ENCODE measurements at regions not wholly inside any gene's neighbourhood (a gene's known extent, or its start where the extent isn't known, plus 50 kb on each side); places are given as distances from the start of the nearest gene placed in this dataset.
"Not testable (repeated sequence)": the region's sequence is repeated elsewhere in the genome, so short reads cannot be mapped to it uniquely, and the experiment has no call there.

DNA sequence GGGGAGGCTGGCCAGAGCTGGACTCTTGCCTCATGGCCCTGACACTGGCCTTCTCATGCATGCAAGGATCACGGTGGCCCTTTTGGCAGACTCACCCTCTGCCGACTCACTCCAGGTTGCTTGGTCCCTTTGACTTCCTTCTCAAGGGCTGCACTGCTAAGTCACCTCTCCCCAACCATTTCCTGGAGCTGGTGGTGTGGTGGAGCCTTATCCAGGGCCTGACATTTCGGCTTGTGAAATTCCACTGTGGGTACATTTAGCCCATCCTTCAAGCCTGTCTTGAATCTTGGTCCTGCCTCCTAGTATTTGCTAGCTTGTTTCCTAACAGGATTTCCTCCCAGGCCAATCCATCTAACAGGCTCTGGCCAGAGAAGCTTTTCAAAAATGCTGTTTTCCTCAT is 52.6 kb upstream of the JUN start:
- DNase-seq (ENCODE audit: extremely low read depth, low read depth, low spot score), result no peak

DNA sequence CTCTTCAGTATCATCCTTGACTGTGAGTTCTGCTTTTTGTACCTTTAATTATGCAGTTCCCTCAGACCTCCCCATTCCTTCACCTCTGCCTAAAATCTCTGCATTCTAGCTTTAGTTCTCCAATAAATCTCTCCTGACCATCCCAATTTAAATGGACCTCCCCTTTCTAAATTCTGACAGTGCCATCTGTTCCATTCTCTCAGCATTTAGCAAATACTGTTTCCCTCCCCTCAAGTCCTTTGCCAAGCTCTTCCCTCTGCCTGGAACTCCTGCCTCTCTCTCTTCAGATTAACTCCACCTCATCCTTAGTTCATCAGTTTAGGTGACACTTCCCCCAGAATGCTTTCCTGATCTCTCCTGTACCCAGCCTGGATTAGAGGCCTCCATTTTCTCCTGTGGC is 54.0 kb upstream of the JUN start:
- DNase-seq (ENCODE audit: extremely low read depth, low read depth, low spot score), result no peak

DNA sequence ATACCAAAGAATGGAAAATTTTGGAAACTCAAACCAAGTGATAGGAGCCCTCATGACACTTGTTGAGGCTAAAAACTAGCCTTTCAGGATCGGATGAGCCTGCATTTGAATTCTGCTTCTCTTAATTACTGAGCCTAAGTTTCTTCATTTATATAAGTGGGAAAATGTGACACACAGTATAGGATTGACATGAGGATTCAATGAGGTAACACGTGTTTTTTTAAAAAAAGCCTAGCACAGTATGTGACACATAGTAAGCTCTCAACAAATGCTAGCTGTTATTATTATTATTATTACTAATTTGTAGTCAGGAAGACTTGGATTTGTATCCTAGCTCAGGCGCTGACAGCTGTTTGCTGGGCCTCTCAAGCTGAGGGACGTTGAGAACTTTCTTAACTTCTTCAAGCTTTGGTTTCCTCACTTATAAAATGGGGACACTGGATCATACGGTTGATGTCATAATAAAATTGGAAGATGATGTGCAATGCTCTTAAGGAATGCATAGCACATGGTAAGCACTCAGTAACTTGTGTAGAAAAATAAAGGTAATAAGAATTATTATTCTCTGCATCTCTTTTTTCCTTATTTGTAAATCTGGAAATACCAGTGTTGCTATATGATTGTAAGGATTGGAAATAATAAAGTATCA is 55.4 kb upstream of the JUN start:
- no peak for DNase-seq (ENCODE audit: extremely low read depth, low read depth, low spot score)

DNA sequence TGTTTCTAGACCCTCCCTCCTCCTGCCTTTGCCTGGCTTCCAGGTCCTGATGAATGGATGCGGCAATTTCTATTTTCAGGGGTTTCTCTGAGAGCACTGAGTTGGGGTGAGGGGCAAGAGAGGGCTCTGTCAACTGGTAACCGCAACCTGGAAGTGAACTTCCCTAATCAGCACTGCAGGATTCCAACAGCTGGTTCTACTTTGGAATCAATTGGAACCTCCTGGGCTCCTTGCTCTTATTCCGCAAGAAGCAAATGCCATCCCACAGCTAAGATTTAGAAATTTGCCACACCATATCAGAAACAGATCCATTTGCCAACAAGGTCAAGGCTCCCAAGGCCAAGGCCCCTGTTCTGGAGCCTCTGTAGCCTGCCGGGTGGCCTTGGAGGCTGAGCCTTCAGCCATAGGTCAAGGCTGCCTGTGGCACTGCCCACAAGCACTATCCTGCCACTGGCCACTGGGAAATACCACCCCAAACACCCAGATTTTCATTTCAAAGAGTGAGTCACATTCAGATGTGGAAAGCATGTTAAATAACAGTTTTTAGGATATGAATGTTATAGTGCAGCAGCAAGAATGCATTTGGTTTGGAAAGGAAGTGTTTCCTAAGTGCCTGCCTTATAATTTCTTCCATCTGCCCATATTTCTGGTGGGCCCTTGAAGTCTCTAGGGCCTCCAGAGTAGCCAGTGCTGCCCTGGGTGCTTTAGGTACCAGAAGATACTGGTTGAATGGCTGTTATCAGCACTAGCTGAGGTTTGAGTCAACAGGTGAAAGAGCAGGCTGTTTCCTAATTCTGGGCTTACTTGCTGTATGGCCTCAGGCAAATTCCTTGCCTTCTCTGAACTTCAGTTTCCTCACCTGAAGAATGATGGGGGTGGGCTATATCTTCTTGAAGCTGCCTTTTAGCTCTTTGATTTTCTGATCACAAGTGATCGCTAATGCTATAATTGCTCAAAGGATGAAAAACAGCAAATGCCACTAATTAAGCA is 56.3 kb upstream of the JUN start:
- no peak for DNase-seq (ENCODE audit: extremely low read depth, low read depth, low spot score)

DNA sequence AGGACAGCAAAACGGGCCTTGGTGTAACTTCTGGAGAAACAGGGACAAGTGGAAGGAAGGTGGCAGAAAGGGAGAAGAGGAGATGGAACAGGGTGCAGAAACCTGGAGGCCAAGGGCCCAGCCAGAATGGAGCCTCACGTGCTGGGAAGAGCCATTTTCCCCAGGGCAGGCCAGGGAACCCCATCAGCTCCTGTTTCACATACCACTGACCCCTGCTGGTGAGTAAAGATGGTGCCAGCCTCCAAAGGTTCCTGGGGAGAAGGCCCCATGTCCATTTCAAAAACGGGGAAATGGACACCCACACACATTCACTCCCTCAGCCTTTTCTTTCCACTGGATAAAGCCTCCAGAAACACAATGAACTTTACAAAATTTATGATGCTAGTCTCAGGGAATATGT is 57.6 kb upstream of the JUN start:
- no peak for DNase-seq (ENCODE audit: extremely low read depth, low read depth, low spot score)

DNA sequence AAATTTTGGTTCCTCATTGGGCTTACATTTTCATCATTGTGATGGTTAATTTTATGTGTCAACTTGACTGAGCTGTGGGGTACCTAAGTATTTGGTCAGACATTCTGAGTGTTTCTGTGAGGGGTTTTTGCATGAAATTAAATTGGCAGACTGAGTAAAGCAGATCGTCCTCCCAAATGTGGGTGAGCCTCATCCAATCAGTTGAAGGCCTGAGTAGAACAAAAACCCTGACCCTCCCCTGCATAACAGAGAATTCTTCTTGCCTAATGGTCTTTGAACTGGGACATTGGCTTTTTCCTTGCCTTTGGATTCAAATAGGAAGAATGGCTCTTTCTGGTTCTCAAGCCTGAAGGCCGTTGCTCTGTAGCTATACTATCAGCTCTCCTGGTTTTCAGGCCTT is 59.1 kb upstream of the JUN start:
- no peak for DNase-seq (ENCODE audit: extremely low read depth, low read depth, low spot score)

DNA sequence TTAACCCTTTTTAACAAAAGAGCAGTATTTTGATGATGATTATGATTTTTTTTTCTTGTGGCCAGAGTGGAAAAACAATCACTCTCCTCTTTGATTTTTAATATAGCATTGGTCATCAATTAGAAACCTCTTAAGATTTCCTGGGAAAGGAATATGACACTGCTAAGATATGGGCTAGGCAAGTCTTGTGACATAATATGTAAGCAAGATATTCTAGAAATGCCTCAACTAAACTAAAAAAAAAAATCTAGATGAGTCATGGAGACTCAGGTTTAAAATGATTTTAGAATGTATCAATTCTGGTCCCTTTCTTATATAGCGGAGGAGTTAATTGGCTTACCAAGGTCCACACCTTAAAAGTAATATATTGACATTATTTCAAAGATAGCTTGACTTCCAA is 60.3 kb upstream of the JUN start:
- DNase-seq (ENCODE audit: extremely low read depth, low read depth, low spot score), result no peak

DNA sequence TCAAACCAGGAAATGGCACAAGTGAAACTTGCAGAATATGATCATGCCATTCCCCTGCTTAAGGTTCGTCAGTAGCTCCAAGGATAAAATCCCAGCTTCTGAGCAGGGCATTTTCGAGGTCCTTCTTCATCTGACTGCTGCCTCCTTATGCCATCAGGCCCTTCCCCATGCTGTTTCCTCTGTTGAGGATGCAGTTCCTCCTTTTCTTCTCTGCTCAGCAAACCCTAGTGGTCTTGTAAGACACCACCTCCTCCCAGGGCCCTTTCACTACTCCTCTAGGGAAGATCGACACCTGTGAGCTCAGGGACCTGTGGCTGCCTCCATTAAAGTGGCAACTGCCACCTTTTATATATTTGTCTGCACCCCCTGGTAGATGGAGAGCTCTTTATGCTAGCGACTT is 62.1 kb upstream of the JUN start:
- no peak for DNase-seq (ENCODE audit: extremely low read depth, low read depth, low spot score)

DNA sequence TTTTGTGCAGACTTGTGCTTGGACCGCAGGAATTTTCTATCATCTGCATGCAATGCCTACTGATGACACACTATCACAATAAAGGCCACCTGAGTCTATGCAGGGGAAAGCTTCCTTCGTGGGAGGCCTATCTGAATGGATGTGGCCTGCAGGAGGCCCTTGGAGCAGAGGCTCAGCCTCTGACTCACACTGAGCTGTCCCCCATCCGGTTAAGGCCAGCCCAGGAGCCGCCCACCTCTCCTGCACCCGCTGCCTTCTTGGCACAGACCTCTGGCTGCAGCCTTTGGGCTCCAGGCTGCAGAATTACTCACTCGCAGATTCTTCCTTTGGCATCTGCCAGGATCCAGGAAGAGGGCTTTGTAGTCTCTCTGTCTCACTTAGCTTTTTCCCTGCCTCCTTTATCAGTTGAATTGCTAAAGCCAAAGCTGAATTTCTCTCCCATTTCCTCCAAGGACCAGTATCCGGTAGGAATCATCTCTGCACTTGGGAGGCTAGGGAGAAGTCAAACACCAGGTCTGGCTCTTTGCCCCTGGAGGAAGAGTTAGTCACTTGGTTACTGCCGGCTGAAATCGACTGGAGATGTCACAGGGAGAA is 65.1 kb upstream of the JUN start:
- DNase-seq (ENCODE audit: extremely low read depth, low read depth, low spot score), result peak; percentile 95

DNA sequence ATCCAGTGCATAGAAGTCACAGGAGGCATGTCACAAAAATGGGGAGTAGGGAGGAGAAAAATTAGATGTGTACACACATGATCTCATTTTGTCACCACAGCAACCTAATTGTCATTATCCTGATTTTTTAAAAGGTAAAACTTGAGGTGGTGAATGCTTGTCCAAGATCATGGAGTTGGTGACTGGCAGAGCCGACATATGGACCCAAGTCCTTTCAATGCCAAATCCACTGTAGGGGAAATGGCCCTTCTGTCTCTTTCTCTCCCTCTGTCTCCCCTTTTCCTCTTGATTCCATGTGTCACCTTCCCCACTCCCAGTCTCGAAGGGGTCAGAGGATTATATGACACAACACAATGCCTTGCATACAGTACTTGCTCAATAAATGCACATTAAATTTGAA is 65.7 kb upstream of the JUN start:
- no peak for DNase-seq (ENCODE audit: extremely low read depth, low read depth, low spot score)

DNA sequence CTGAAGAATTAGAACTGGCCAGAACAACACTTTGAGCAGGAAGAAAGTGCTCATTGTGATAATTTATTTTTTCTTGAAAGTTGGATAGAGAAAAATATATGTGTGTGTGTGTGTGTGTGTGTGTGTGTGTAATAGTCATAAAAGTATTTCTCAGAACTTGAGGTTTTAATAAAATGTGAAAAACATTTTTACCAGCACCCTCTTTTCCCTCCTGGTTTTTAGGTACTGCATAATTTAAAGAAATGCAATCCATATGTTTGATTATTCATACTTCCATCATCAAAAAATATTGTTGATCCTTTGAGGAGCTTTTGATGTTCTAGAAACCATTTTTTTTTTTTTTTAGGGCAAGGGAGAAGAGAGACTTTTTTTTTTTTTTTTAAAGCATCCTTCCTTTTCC is 66.8 kb upstream of the JUN start:
- DNase-seq (ENCODE audit: extremely low read depth, low read depth, low spot score), result no peak

DNA sequence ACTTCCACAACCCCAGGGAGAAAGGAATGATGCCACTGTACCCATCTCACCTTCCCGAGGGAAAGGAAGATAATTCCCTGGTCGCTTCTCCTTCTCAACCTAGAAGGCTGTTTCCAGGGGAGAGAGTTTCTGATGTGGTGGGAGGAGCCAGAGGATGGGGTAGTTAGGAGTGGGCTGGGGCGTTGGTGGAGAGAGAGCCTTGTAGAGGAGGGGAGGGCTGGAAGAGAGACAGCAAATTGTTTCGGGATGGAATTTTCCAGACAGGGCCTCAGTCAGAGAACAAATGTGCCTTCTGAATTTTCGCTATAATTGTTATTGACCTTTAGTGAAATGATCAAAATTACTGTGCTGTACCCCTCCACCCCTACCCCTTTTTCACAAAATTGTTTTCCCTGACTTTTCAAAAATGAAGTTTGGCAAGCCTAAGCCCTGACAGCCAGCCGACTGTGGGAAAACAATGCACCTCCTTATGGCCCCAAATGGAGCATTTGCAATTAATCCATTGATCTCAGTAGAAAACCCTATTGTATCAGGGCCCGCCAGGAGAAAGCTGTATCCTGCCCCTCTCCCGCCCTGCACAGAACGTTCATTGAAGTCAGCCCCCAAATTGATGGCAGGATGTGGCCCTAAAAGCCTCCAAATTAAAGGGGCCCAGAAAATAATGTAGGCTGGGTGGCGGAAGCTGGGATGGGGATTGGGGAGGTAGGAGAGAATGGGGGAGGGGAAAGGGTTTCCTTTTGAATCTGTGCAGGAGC is 69.1 kb upstream of the JUN start:
- no peak for DNase-seq (ENCODE audit: extremely low read depth, low read depth, low spot score)

DNA sequence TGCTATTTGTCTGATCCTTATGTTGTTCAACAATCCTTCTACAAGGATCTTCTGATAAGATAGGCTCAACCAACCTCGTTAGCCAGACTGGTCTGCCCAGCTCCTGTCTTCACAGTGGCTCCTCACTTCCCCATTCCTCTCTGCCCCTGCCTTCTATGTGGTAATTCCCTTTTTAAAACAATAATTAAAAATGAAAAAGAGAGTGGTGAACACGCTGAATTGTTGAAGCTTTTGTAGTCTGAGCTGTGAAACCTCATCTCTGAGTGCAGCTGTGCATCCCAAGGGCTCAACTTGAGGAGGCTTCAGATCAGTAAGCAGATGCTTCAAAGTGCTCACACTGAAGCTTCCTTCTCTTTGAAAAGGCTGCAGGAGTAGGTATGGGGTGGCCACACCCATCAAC is 70.7 kb upstream of the JUN start:
- DNase-seq (ENCODE audit: extremely low read depth, low read depth, low spot score), result no peak

DNA sequence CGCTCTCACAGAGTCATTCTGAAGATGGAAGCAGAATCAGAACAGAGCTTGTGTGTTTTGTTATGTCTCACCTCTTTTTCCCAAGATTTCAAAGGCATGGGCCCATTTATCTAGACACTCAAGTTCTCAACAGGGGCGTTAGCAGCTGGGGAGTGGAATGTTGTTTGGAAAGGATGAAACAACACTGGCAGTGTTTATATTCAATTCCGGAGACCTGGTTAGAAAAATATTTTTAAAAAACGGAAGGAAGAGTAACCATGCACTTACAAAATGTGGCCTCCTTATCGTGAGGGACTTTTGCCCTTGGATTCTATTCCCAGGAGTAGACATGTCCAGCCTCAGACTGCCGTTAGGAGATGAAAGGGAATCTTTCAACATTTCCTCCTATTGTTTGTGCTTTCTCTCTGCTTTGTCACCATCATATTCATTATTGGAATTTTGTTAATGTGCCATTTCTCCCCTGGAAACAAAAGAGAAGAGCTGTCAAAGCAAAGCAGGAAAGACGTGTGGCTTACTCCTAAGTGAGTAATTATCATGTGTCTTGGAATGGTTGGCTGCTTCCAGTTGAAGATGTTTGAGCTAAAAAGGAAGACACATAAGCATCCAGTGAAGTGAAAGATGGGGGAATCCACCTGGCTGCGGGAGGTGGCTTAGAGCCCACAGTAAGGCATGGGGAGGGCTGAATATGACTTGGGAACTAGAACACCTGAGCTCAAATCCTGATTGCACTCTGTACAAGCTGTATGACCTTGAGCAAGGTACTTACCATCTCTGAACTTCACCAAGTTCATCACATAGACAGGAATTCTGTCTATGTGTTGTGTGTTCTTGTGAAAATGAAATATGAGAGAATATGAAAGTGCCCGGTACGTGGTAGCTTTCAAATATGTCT is 71.7 kb upstream of the JUN start:
- peak; percentile 94 for DNase-seq (ENCODE audit: extremely low read depth, low read depth, low spot score)

DNA sequence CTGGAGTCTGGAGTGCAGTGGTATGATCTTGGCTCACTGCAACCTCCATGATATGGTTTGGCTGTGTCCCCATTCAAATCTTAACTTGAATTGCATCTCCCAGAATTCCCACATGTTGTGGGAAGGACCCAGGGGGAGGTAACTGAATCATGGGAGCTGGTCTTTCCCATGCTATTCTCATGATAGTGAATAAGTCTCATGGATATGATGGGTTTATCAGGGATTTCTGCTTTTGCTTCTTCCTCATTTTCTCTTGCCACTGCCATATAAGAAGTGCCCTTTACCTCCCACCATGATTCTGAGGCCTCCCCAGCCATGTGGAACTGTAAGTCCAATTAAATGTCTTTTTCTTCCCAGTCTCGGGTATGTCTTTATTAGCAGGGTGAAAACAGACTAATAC is 72.4 kb upstream of the JUN start:
- DNase-seq (ENCODE audit: extremely low read depth, low read depth, low spot score), result not testable (repeated sequence)

DNA sequence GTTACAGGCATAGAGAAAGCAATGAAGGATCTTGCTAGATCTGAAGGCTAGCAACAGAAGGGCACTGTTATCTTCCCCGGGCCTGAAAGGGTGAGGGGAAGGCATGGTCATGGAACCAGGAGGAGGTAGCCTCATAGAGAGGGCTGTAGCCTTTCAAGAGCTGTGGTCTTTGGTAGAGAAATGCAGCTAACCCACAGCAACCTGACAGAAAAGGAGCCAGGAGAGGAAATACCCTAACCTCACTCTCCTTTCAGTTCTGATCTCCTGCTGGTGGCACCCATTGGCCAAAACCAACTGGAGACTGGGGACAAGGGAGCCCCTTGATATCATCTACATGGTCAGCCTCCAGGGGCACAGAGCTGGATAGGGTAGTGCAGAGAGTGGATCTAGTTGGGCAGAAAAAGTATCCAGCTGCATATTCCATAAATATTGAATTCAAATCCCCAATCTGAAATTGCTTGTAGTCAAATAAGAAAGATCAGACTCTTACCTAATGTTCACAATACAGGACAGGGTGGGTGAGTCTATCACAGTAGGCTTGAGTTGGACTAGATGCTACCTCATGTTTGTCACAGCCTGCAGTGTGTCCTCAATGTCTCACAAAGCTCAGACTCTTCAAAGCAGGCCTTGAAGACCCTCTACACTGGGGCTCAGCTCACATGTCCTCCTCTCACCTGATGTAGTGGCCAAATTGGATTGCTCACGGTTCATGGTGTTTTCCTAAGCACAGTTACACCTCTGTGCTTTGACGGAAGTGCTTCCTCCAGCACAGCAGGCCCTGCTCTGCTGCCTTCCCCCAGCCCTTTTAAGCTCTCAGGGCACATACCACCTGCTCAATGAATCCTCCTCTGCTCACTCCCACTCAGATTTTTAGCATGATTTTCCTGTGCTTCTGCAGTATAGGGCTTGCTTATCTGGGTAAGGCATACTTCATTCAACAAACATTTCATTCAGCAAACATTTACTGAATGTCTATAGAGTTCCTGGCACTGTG is 74.1 kb upstream of the JUN start:
- DNase-seq (ENCODE audit: extremely low read depth, low read depth, low spot score), result no peak

DNA sequence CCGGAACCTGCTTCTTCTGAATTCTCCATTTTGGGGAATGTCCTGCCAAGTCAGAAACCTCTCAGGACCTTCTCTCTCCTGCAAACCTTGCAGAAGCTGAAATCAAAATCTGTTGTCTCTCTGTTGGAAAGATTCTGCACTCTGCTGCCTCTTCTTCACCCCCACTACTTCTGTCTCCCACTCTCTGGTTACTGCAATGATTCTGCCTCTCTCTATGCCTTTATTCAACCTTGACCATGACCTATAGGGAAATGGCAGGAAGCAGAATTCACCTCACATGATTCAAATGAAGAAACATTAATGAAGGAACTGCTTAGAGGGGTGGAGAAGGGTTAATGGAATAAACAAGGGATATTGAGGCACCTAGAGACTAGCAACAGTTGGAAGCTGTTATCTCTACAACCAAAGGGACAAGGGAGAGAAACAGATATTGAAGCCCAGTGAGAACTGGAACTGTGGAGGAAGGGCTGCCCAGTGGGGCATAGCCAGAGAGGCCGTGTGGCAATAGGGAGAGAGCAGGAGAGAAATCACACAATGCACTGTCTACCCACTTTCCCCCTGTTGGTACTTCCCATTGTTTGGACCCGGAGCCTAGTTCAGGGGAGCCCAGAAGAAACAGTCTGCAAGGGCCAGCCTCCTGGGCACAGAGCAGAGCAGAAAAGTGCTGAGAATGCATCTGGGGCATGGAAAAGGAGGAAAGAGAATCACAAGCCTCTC is 76.1 kb upstream of the JUN start:
- DNase-seq (ENCODE audit: extremely low read depth, low read depth, low spot score), result no peak

DNA sequence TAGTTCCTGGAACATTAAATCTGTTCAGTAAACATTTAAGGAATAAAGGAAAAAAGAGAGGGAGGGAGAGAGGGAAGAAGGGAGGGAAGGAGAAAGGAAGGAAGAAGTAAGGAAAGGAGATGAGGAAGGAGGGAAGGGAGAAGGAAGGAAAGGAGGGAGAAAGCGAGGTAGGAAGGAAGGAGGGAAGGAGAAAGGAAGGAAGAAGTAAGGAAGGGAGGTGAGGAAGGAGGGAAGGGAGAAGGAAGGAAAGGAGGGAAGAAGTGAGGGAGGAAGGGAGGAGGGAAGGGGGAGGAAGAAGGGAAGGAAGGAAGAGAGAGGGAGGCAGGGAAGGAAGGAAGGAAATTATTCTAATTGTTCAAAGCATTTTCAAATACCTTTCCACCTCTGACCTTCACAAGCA is 77.2 kb upstream of the JUN start:
- no peak for DNase-seq (ENCODE audit: extremely low read depth, low read depth, low spot score)
